GM10266 (cell line): ENCODE measurements at regions not wholly inside any gene's neighbourhood (a gene's known extent, or its start where the extent isn't known, plus 50 kb on each side); places are given as distances from the start of the nearest gene placed in this dataset.
"Not testable (repeated sequence)": the region's sequence is repeated elsewhere in the genome, so short reads cannot be mapped to it uniquely, and the experiment has no call there.

ENCODE experiments used
- DNase-seq: peaks from one replicate; pipeline ENCODE4 v3.0.0; 2012; ENCODE audit errors: extremely low spot score
- CTCF ChIP-seq: IDR thresholded peaks from 2 replicates; pipeline ENCODE4 v1.5.1; 2012; ENCODE audit warnings: mild to moderate bottlenecking, low read depth; ENCODE audit not compliant: control insufficient read depth, insufficient read depth; ENCODE audit errors: missing control alignments

GRCh38 chr16:47872225-47872624, 283.6 kb downstream of the ABCC12 start:
- TF ChIP-seq CTCF: no peak
- DNase-seq: no peak

DNA sequence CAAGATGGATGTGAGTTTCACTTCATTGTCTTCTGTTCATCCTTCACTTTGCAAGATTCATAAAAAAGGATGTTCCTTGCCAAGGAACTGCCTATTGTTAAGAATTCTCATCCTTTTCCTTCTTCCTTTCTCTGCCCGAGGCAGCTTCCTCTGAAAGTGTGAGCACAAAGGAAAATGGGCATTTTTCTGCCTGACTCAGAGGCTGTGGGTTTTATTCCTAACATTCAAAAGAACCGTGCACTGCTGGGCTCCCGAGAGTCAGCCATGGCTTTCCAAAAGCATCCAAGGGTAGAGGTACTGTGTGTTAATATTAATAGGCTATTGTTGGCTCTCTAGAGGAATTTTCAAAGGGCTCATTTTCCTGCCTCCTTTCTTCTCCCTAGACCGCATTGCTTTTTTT, 289.4 kb downstream of the ABCC12 start:
- no peak for DNase-seq
- no peak for TF ChIP-seq CTCF

DNA sequence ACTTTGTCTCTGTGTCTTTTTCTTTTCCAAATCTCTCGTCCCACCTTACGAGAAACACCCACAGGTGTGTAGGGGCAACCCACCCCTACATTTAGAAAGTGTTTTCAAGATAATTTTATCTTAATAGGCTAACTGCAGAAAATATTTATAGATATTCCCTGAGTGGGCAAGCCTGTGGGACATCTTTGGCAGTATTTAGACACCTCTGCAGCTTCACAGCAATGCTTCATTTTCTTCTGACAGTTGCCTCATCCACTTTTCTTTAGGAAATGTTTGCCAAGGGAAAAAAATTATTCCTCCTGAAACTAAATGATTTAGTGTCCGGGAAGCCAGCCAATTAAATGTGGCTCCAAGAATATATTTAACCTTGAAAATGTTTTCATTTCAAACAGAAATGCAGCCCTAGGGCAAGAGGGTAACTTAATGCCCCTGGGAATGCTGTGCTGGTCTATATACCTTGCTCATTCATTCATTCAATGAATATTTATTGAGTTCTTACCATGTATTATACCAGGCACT, 290.4 kb downstream of the ABCC12 start:
- no peak for DNase-seq
- TF ChIP-seq CTCF: no peak

GRCh38 chr16:47864262-47864661, 291.5 kb downstream of the ABCC12 start:
- DNase-seq: not testable (repeated sequence)

GRCh38 chr16:47861999-47862398, 293.8 kb downstream of the ABCC12 start:
- DNase-seq: no peak
- no peak for TF ChIP-seq CTCF

DNA sequence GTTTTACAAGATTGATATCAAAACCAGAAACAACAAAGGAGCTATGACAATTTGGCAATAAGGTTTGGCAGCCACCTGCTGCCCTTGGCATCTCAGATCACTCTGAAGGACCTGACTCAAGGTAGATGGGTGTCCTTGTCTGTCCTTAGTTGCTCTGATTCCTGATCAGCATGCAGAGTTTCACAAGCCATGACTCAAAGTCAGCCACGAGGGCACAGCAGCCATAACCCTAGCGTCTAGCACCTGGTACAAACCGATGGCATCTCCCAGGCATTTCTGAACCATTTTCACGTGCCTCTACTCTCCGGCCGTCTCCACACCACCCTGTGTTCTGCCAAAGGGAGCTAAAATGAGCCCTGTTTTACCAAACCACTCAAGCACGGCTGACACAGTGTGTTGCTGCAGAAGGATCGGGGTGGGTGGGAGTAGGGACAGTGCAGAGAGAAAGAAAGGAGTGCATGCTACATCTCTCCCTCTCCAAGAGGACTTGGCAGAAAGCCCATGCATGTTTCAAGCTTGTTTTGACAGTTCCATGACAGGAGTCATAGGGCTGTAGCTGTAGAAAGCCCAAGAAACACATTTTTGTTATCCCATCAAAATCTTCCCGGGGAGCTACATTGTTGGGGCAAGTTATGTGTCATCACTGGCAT, 297.3 kb downstream of the ABCC12 start:
- no peak for DNase-seq

DNA sequence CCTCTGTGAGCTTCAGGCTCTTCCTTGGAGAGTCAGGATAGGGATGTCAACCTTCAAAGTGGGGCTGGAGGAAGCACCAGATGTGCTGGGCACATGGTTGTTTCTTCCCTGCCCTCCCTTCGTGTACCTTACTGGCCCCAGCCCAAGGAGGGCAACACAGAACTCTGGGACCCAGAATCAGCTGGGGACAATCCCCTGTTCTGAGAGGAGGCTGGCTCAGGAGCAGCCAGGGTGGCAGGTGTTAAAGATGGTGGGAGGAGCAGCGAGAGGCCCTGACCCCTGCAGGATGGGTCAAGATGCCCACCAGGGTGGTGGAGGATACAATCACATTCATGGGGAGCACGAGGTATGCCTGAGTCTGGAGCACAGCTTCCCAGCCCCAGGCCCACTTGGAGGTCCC, 300.4 kb downstream of the ABCC12 start:
- no peak for TF ChIP-seq CTCF
- no peak for DNase-seq

More for the DNA sequence above, 297.3 kb downstream of the ABCC12 start:
- TF ChIP-seq CTCF: no peak

DNA sequence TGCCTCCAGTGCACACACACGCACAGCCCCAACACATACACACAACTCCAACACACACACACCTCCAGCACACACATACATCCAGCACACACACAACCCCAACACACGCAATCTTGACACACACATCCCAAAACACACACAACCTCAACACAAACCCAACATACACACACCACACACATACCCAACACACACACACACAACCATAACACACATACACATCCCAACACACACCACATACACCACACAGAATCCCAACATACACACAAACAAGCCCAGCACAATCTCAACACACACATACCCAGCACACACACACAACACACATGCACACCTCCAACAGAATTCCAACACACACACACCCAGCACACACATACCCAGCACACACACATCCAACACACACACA, 301.1 kb downstream of the ABCC12 start:
- no peak for TF ChIP-seq CTCF
- no peak for DNase-seq
